Endodermal cell (in vitro differentiated cells): ENCODE measurements at regions not wholly inside any gene's neighbourhood (a gene's known extent, or its start where the extent isn't known, plus 50 kb on each side); places are given as distances from the start of the nearest gene placed in this dataset.

Experiments used
- DNase-seq: peaks from one replicate; pipeline ENCODE4 v3.0.0-alpha.2; 2017
- H3K27ac ChIP-seq: 2 replicates; pipeline ENCODE4 v1.5.1; 2013; ENCODE audit warnings: mild to moderate bottlenecking, low read depth, low read length, moderate library complexity
- H3K27me3 ChIP-seq: 2 replicates; pipeline ENCODE4 v1.6.1; 2013; ENCODE audit warnings: mild to moderate bottlenecking, low read length, moderate library complexity; ENCODE audit not compliant: insufficient read depth, control insufficient read depth, poor library complexity, severe bottlenecking
- H3K36me3 ChIP-seq: 2 replicates; pipeline ENCODE4 v1.7.0; 2013; ENCODE audit warnings: mild to moderate bottlenecking, low read length, moderate library complexity; ENCODE audit not compliant: control insufficient read depth, insufficient read depth
- H3K4me1 ChIP-seq: one replicate; pipeline ENCODE4 v1.7.0; 2013; ENCODE audit warnings: low read length; ENCODE audit not compliant: control insufficient read depth, insufficient read depth
- H3K4me3 ChIP-seq: 2 replicates; pipeline ENCODE4 v1.5.1; 2013; ENCODE audit warnings: mild to moderate bottlenecking, low read length, moderate library complexity
- H3K9ac ChIP-seq: 2 replicates; pipeline ENCODE4 v1.6.1; 2013; ENCODE audit warnings: mild to moderate bottlenecking, low read length, moderate library complexity; ENCODE audit not compliant: poor library complexity, severe bottlenecking; ENCODE audit errors: extremely low read depth
- H3K9me3 ChIP-seq: 2 replicates; pipeline ENCODE4 v1.6.1; 2013; ENCODE audit warnings: mild to moderate bottlenecking, low read length, moderate library complexity; ENCODE audit not compliant: control insufficient read depth
- H3K27ac Mint-ChIP-seq: 2 replicates; pipeline ENCODE4 v1.8.0; 2020; ENCODE audit warnings: mixed read lengths
- H3K27me3 Mint-ChIP-seq: 2 replicates; pipeline ENCODE4 v1.8.0; 2021; ENCODE audit warnings: mild to moderate bottlenecking, mixed read lengths; ENCODE audit not compliant: insufficient read depth
- H3K36me3 Mint-ChIP-seq: 2 replicates; pipeline ENCODE4 v1.8.0; 2020; ENCODE audit warnings: low read depth, mixed read lengths
- H3K4me1 Mint-ChIP-seq: 2 replicates; pipeline ENCODE4 v1.8.0; 2020; ENCODE audit warnings: mixed read lengths
- H3K4me3 Mint-ChIP-seq: 2 replicates; pipeline ENCODE4 v1.8.0; 2020; ENCODE audit warnings: mild to moderate bottlenecking, moderate library complexity, mixed read lengths
- H3K9me3 Mint-ChIP-seq: 2 replicates; pipeline ENCODE4 v1.8.0; 2020; ENCODE audit warnings: mild to moderate bottlenecking, mixed read lengths
- WGBS, 2 experiments: methylation state at CpG; one replicate each; pipeline versions ENCODE4 v1.1.5 to v1.1.7; 2013; ENCODE audit warnings: missing lambda C conversion rate in 2 of 2, mixed read lengths in 1 of 2; ENCODE audit not compliant: insufficient coverage in 1 of 2, insufficient read length in 1 of 2; 5-methylcytosine and 5-hydroxymethylcytosine counted together
- TF ChIP-seq, protein P1 (sequence below): fragments of 200-600 bp; sonication (generic); conservative IDR thresholded peaks from 2 replicates; pipeline ENCODE4 v1.5.0; 2021; ENCODE audit warnings: antibody characterized with exemption, mild to moderate bottlenecking

DNA sequence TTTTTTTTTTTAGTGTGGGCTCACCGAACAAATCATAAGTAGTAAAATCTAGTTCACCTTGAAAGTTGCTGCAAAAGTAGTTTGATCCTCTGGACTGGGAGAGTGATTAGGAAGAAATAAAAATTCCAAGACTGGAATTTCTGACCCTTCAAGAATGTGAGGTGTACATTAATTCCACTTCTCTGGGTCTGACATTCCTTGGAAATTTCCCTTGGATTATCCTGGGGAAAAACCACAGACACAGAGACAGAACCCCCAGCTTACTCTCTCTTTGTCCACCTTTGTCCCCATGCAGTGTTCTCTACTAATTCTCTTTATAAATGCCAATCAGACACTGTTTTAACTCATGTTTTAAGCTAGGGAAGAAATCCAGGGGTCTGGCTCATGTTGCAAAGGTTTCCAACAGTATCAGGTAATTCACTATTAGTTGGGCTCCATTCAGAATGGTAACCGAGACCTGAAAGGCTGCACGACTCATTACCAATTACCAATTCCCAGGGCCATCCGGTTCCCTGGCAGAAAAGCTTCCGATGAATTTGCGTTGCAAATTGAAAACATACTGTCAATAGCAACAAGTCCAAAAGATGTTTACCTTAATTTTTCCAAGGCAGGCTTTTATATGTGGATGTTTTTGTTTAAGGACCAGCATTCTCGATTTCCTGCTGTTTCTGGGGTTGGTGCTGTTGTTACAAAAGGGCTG is 86.3 kb downstream of the BAMBI start:
- Histone ChIP-seq H3K27me3 (peaks cover 15% of the 10 kb centered on the region), H3K27ac (peak overlapping the region; percentile 12), H3K9ac (no peak overlapping the region), H3K36me3 (no peaks in the 10 kb centered on the region), H3K9me3 (no peaks in the 10 kb centered on the region), H3K4me1 (no peaks in the 10 kb centered on the region), H3K4me3 (no peak overlapping the region)
- TF ChIP-seq, protein P1, sequence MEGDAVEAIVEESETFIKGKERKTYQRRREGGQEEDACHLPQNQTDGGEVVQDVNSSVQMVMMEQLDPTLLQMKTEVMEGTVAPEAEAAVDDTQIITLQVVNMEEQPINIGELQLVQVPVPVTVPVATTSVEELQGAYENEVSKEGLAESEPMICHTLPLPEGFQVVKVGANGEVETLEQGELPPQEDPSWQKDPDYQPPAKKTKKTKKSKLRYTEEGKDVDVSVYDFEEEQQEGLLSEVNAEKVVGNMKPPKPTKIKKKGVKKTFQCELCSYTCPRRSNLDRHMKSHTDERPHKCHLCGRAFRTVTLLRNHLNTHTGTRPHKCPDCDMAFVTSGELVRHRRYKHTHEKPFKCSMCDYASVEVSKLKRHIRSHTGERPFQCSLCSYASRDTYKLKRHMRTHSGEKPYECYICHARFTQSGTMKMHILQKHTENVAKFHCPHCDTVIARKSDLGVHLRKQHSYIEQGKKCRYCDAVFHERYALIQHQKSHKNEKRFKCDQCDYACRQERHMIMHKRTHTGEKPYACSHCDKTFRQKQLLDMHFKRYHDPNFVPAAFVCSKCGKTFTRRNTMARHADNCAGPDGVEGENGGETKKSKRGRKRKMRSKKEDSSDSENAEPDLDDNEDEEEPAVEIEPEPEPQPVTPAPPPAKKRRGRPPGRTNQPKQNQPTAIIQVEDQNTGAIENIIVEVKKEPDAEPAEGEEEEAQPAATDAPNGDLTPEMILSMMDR = no peak
- no peaks in the 10 kb centered on the region for H3K36me3 Mint-ChIP-seq
- no peak overlapping the region for H3K4me3 Mint-ChIP-seq
- DNase-seq = no peak
- H3K27me3 Mint-ChIP-seq = peaks cover 14% of the 10 kb centered on the region
- no peak overlapping the region for H3K27ac Mint-ChIP-seq
- WGBS, 2 experiments = 79 to 80% methylated on average over 2 to 7 of the region's 7 CpGs
- peaks cover 14% of the 10 kb centered on the region for H3K4me1 Mint-ChIP-seq
- H3K9me3 Mint-ChIP-seq = no peaks in the 10 kb centered on the region

DNA sequence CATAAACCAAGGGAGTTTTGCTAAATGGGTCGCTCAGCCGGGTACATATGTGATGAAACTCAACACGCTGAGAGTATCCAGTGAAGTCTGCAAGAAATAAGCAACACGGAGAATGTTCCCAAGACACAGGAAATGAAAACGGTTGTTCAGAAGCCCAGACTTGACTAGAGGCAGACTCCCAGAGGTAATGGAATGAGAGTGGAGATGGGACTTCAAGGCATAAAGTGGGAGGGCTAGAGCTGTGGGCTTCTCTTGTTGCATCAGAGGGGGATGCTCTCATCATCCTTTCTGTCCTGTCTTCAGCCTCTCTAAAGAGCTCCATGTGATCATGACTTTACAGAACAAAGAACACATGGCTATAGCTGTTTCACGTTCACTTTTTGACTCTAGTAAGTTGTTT is 88.3 kb downstream of the BAMBI start:
- peaks cover 2% of the 10 kb centered on the region for H3K9me3 Mint-ChIP-seq
- TF ChIP-seq, protein P1 = no peak
- peaks cover under 1% of the 10 kb centered on the region for H3K36me3 Mint-ChIP-seq
- H3K27ac Mint-ChIP-seq = no peak overlapping the region
- Histone ChIP-seq H3K36me3 (no peaks in the 10 kb centered on the region), H3K9ac (no peak overlapping the region), H3K4me1 (no peaks in the 10 kb centered on the region), H3K9me3 (no peaks in the 10 kb centered on the region), H3K4me3 (no peak overlapping the region), H3K27ac (no peak overlapping the region), H3K27me3 (peaks cover 15% of the 10 kb centered on the region)
- WGBS, 2 experiments = 84 to 87% methylated on average over 6 of the region's 6 CpGs
- DNase-seq = no peak
- H3K27me3 Mint-ChIP-seq = peaks cover 19% of the 10 kb centered on the region
- peaks cover 14% of the 10 kb centered on the region for H3K4me1 Mint-ChIP-seq
- no peak overlapping the region for H3K4me3 Mint-ChIP-seq

DNA sequence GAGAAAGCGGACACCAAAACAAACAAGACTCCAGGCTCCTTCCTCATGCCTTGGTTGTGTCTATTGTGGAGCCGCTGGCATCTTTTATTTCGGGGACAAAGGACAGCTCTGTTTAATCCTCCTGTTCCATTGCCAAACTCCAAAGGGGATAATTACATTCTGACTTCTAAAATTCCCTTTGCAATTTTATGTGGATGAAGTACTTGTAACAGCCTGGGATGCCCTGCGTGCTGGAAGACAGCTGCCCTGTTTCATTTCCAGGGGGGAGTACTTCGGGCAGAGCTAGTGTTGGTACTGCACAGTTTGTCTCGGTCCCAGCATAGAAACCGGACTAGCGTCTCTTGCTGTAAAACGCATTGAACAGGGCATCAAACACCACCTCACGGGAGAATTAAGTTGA is 90.9 kb downstream of the BAMBI start:
- H3K36me3 ChIP-seq = no peaks in the 10 kb centered on the region
- no peak overlapping the region for H3K27ac ChIP-seq
- no peak overlapping the region for H3K4me3 ChIP-seq
- Mint-ChIP-seq H3K4me3 (no peak overlapping the region), H3K4me1 (peaks cover 12% of the 10 kb centered on the region), H3K9me3 (peaks cover 20% of the 10 kb centered on the region), H3K27me3 (peaks cover 28% of the 10 kb centered on the region), H3K27ac (no peak overlapping the region), H3K36me3 (peaks cover 5% of the 10 kb centered on the region)
- H3K9me3 ChIP-seq = peaks cover 5% of the 10 kb centered on the region
- TF ChIP-seq, protein P1 = no peak
- H3K27me3 ChIP-seq = peaks cover 15% of the 10 kb centered on the region
- H3K9ac ChIP-seq = no peak overlapping the region
- no peak for DNase-seq
- WGBS, 2 experiments = 93 to 100% methylated on average over 5 to 10 of the region's 10 CpGs
- no peaks in the 10 kb centered on the region for H3K4me1 ChIP-seq
